ENCODE measurements at regions not wholly inside any gene's neighbourhood (a gene's known extent, or its start where the extent isn't known, plus 50 kb on each side); places are given as distances from the start of the nearest gene placed in this dataset.

GRCh38 chr17:70648166-70648565 lies 478.8 kb downstream of the KCNJ2 start:
- H3K27me3 ChIP-seq = no peaks in the 10 kb centered on the region
- peaks cover 0 to 8% of the 10 kb centered on the region in 2 donors for H3K9me3 ChIP-seq
- no peak overlapping the region for H3K4me3 ChIP-seq
- TF ChIP-seq, protein P1, sequence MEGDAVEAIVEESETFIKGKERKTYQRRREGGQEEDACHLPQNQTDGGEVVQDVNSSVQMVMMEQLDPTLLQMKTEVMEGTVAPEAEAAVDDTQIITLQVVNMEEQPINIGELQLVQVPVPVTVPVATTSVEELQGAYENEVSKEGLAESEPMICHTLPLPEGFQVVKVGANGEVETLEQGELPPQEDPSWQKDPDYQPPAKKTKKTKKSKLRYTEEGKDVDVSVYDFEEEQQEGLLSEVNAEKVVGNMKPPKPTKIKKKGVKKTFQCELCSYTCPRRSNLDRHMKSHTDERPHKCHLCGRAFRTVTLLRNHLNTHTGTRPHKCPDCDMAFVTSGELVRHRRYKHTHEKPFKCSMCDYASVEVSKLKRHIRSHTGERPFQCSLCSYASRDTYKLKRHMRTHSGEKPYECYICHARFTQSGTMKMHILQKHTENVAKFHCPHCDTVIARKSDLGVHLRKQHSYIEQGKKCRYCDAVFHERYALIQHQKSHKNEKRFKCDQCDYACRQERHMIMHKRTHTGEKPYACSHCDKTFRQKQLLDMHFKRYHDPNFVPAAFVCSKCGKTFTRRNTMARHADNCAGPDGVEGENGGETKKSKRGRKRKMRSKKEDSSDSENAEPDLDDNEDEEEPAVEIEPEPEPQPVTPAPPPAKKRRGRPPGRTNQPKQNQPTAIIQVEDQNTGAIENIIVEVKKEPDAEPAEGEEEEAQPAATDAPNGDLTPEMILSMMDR (IDR thresholded peaks at IDR 0.05) = no peak
- H3K36me3 ChIP-seq = no peaks in the 10 kb centered on the region
- H3K4me1 ChIP-seq = no peaks in the 10 kb centered on the region
- DNase-seq (ENCODE audit: low spot score) = no peak
- H3K27ac ChIP-seq = no peak overlapping the region

DNA sequence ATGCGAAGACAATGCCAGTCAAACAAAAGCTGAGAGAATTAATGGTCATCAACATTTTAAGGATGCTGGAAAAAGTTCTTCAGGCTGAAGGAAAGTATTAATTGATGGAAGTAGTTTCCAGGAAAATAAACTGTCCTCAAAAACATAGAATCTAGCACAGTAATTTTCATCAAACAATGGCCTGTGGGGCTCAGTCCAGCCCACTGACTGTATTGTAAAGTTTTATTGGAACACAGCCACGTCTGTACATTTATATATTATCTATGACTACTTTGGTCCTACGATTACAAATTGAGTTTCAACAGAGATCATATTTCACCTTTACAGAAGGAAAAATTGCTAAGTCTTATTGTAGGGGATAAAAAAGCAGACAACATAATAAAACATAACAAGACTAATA lies 484.5 kb downstream of the KCNJ2 start:
- H3K4me1 ChIP-seq = no peaks in the 10 kb centered on the region
- TF ChIP-seq, protein P1 (IDR thresholded peaks at IDR 0.05) = no peak
- no peaks in the 10 kb centered on the region for H3K36me3 ChIP-seq
- no peak for DNase-seq (ENCODE audit: low spot score)
- no peaks in the 10 kb centered on the region for H3K9me3 ChIP-seq
- no peaks in the 10 kb centered on the region for H3K27me3 ChIP-seq
- no peak overlapping the region for H3K4me3 ChIP-seq
- H3K27ac ChIP-seq = no peak overlapping the region

- H3K36me3 ChIP-seq = no peaks in the 10 kb centered on the region
- H3K4me3 ChIP-seq = no peak overlapping the region
- TF ChIP-seq, protein P1 (IDR thresholded peaks at IDR 0.05) = no peak
- no peaks in the 10 kb centered on the region for H3K27me3 ChIP-seq
- H3K9me3 ChIP-seq = no peaks in the 10 kb centered on the region
- DNase-seq (ENCODE audit: low spot score) = no peak
- no peak overlapping the region for H3K27ac ChIP-seq
- H3K4me1 ChIP-seq = no peaks in the 10 kb centered on the region
These were observed 485.4 kb downstream of the KCNJ2 start for GRCh38 chr17:70654706-70655105.

GRCh38 chr17:70655176-70655958 lies 486.0 kb downstream of the KCNJ2 start:
- no peaks in the 10 kb centered on the region for H3K27me3 ChIP-seq
- no peak for DNase-seq (ENCODE audit: low spot score)
- no peaks in the 10 kb centered on the region for H3K36me3 ChIP-seq
- no peaks in the 10 kb centered on the region for H3K4me1 ChIP-seq
- no peaks in the 10 kb centered on the region for H3K9me3 ChIP-seq
- TF ChIP-seq, protein P1 (IDR thresholded peaks at IDR 0.05) = no peak
- no peak overlapping the region for H3K27ac ChIP-seq
- no peak overlapping the region for H3K4me3 ChIP-seq

GRCh38 chr17:70658317-70658716 lies 489.0 kb downstream of the KCNJ2 start:
- no peak for DNase-seq (ENCODE audit: low spot score)
- Histone ChIP-seq H3K4me1 (no peaks in the 10 kb centered on the region), H3K4me3 (no peak overlapping the region), H3K9me3 (no peaks in the 10 kb centered on the region), H3K36me3 (no peaks in the 10 kb centered on the region), H3K27me3 (no peaks in the 10 kb centered on the region), H3K27ac (no peak overlapping the region)
- TF ChIP-seq, protein P1 (IDR thresholded peaks at IDR 0.05) = no peak

GRCh38 chr17:70658840-70659239 lies 489.5 kb downstream of the KCNJ2 start:
- no peaks in the 10 kb centered on the region for H3K27me3 ChIP-seq
- H3K27ac ChIP-seq = no peak overlapping the region
- no peaks in the 10 kb centered on the region for H3K9me3 ChIP-seq
- no peaks in the 10 kb centered on the region for H3K4me1 ChIP-seq
- TF ChIP-seq, protein P1 (IDR thresholded peaks at IDR 0.05) = no peak
- no peak overlapping the region for H3K4me3 ChIP-seq
- DNase-seq (ENCODE audit: low spot score) = no peak
- no peaks in the 10 kb centered on the region for H3K36me3 ChIP-seq
